GM23338 (cell line): ENCODE measurements at regions not wholly inside any gene's neighbourhood (a gene's known extent, or its start where the extent isn't known, plus 50 kb on each side); places are given as distances from the start of the nearest gene placed in this dataset.

Source experiments
- ATAC-seq: fragments of 200-7000 bp; cut with Tn5 transposase; 3 replicates; pipeline ENCODE4 v1.9.1; 2020
- DNase-seq: peaks from one replicate; pipeline ENCODE4 v3.0.0-alpha.2; 2015; ENCODE audit warnings: low spot score
- H2AFZ ChIP-seq: fragments of 200-600 bp; sonication (generic); 2 replicates; pipeline ENCODE4 v1.8.0; 2016; ENCODE audit warnings: antibody characterized with exemption, mild to moderate bottlenecking, moderate library complexity
- H3F3A ChIP-seq: fragments of 200-600 bp; sonication (generic); replicated peaks from 2 replicates; pipeline ENCODE4 v1.8.0; 2017; ENCODE audit warnings: antibody characterized with exemption, mixed run types, low read depth
- H3K27ac ChIP-seq: fragments of 200-600 bp; sonication (generic); 2 replicates; pipeline ENCODE4 v1.6.1; 2016; ENCODE audit warnings: low read depth
- H3K27me3 ChIP-seq: fragments of 200-600 bp; sonication (generic); 2 replicates; pipeline ENCODE4 v1.8.0; 2016; ENCODE audit warnings: mild to moderate bottlenecking, mixed run types, moderate library complexity; ENCODE audit not compliant: insufficient read depth
- H3K36me3 ChIP-seq: fragments of 200-600 bp; sonication (generic); 2 replicates; pipeline ENCODE4 v1.8.0; 2016; ENCODE audit warnings: mild to moderate bottlenecking; ENCODE audit not compliant: insufficient read depth
- H3K4me1 ChIP-seq: fragments of 200-600 bp; sonication (generic); 2 replicates; pipeline ENCODE4 v1.8.0; 2016; ENCODE audit warnings: mild to moderate bottlenecking, moderate library complexity; ENCODE audit not compliant: insufficient read depth
- H3K4me2 ChIP-seq: fragments of 200-600 bp; sonication (generic); 2 replicates; pipeline ENCODE4 v1.7.1; 2017; ENCODE audit warnings: mixed run types
- H3K4me3 ChIP-seq: fragments of 200-600 bp; sonication (generic); 2 replicates; pipeline ENCODE4 v1.6.1; 2016; ENCODE audit warnings: mixed run types
- H3K79me2 ChIP-seq: fragments of 200-600 bp; sonication (generic); replicated peaks from 2 replicates; pipeline ENCODE4 v1.8.0; 2017; ENCODE audit warnings: mild to moderate bottlenecking; ENCODE audit not compliant: insufficient read depth
- H3K9me2 ChIP-seq: fragments of 200-600 bp; sonication (generic); 2 replicates; pipeline ENCODE4 v1.8.0; 2017; ENCODE audit not compliant: insufficient read depth
- H4K20me1 ChIP-seq: fragments of 200-600 bp; sonication (generic); replicated peaks from 2 replicates; pipeline ENCODE4 v1.8.0; 2017; ENCODE audit warnings: mild to moderate bottlenecking; ENCODE audit not compliant: insufficient read depth
- H3K27ac Mint-ChIP-seq: 2 replicates; pipeline ENCODE4 v1.8.0; 2020; ENCODE audit warnings: inconsistent platforms, mild to moderate bottlenecking, moderate library complexity, mixed read lengths
- H3K27me3 Mint-ChIP-seq: 3 replicates; pipeline ENCODE4 v1.8.0; 2022; ENCODE audit warnings: low read depth, mild to moderate bottlenecking, moderate library complexity, mixed read lengths, inconsistent platforms; ENCODE audit not compliant: insufficient read depth, poor library complexity
- H3K36me3 Mint-ChIP-seq: 3 replicates; pipeline ENCODE4 v1.8.0; 2021; ENCODE audit warnings: low read depth, mild to moderate bottlenecking, inconsistent platforms, moderate library complexity, mixed read lengths
- H3K4me1 Mint-ChIP-seq: 3 replicates; pipeline ENCODE4 v1.8.0; 2020; ENCODE audit warnings: mild to moderate bottlenecking, inconsistent platforms, mixed read lengths
- H3K4me3 Mint-ChIP-seq: 3 replicates; pipeline ENCODE4 v1.8.0; 2021; ENCODE audit warnings: moderate library complexity, mild to moderate bottlenecking, inconsistent platforms, mixed read lengths
- H3K9me3 Mint-ChIP-seq: 3 replicates; pipeline ENCODE4 v1.8.0; 2020; ENCODE audit warnings: moderate library complexity, mild to moderate bottlenecking, inconsistent platforms, mixed read lengths
- CTCF ChIP-seq, 2 experiments: fragments of 200-600 bp in 1 of 2; sonication (generic) in 1 of 2; conservative IDR thresholded peaks; 2 replicates each; pipeline versions ENCODE4 v1.5.1 to v1.6.1; 2016 to 2017; ENCODE audit warnings: antibody characterized with exemption in 2 of 2, low read depth in 2 of 2, mild to moderate bottlenecking in 2 of 2, moderate library complexity in 1 of 2
- EZH2 ChIP-seq: fragments of 200-600 bp; sonication (generic); IDR thresholded peaks from one replicate; pipeline ENCODE4 v1.8.0; 2017; ENCODE audit warnings: antibody characterized with exemption, mild to moderate bottlenecking, low read depth; ENCODE audit not compliant: unreplicated experiment
- EZH2phosphoT487 ChIP-seq: fragments of 200-600 bp; sonication (generic); IDR thresholded peaks from one replicate; pipeline ENCODE4 v1.8.1; 2018; ENCODE audit warnings: antibody characterized with exemption; ENCODE audit not compliant: unreplicated experiment
- NANOG ChIP-seq: IDR thresholded peaks from 2 replicates; pipeline ENCODE4 v1.6.1; 2016; ENCODE audit warnings: antibody characterized with exemption, borderline replicate concordance
- ZNF462 ChIP-seq: fragments of 250-450 bp; sonication (Bioruptor Pico); IDR thresholded peaks from 2 replicates; pipeline ENCODE4 v1.5.0; 2020; ENCODE audit warnings: mild to moderate bottlenecking, moderate library complexity
- TF ChIP-seq, protein P1 (sequence below): IDR thresholded peaks from one replicate; pipeline ENCODE4 v1.6.1; 2018; ENCODE audit warnings: antibody characterized with exemption; ENCODE audit not compliant: unreplicated experiment

- TF ChIP-seq ZNF462 (CRISPR knock-in tag) (no peak), NANOG (no peak), CTCF (conservative IDR thresholded peaks at IDR 0.05; ENCODE audit: low read depth in 2 of 2) (no peak), EZH2phosphoT487 (no peak)
Observed at GRCh38 chr5:67400752-67401151, 204.2 kb upstream of the CD180 start (continued).

DNA sequence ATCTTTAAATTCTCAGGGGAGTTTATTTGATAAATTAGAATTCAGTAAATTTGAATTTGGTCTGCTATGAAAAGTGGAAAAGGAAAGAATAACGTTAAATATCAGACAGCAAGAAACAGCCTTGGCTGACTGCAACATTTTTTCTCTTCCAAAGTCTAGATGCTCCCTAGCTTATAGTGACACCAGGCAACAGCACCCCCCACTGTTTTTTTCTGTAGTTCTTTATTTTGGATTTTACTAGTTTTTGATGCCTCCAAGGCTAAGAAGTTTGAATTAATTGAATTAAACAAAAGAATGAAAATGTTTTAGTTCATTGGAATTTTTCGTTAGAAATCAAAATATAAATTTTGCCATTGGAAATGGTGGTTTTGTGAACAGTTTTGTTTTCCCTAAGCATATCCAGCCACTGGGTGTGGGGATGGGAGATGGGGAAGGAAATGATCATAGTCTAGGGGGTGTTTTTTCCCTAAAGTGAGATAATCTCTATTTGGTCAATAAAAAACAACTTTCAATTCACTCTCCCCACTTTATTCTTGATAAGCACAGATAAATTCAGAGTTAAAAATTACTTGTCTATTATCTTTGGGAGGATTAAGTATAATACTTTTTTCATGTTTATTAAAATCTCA is 199.3 kb upstream of the CD180 start:
- no peaks in the 10 kb centered on the region for H4K20me1 ChIP-seq
- H3K36me3 Mint-ChIP-seq = no peaks in the 10 kb centered on the region
- H3K4me3 ChIP-seq = no peak overlapping the region
- H3K9me3 Mint-ChIP-seq = no peaks in the 10 kb centered on the region
- TF ChIP-seq CTCF (conservative IDR thresholded peaks at IDR 0.05; ENCODE audit: low read depth in 2 of 2) (0 out of 4 replicates have a peak, but pooled peaks of 1 of the 2 experiments have one; percentile 18), EZH2 (no peak)
- TF ChIP-seq, protein P1, sequence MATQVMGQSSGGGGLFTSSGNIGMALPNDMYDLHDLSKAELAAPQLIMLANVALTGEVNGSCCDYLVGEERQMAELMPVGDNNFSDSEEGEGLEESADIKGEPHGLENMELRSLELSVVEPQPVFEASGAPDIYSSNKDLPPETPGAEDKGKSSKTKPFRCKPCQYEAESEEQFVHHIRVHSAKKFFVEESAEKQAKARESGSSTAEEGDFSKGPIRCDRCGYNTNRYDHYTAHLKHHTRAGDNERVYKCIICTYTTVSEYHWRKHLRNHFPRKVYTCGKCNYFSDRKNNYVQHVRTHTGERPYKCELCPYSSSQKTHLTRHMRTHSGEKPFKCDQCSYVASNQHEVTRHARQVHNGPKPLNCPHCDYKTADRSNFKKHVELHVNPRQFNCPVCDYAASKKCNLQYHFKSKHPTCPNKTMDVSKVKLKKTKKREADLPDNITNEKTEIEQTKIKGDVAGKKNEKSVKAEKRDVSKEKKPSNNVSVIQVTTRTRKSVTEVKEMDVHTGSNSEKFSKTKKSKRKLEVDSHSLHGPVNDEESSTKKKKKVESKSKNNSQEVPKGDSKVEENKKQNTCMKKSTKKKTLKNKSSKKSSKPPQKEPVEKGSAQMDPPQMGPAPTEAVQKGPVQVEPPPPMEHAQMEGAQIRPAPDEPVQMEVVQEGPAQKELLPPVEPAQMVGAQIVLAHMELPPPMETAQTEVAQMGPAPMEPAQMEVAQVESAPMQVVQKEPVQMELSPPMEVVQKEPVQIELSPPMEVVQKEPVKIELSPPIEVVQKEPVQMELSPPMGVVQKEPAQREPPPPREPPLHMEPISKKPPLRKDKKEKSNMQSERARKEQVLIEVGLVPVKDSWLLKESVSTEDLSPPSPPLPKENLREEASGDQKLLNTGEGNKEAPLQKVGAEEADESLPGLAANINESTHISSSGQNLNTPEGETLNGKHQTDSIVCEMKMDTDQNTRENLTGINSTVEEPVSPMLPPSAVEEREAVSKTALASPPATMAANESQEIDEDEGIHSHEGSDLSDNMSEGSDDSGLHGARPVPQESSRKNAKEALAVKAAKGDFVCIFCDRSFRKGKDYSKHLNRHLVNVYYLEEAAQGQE = no peak
- H3K79me2 ChIP-seq = no peaks in the 10 kb centered on the region
- H3K4me2 ChIP-seq = 0 out of 2 replicates have a peak overlapping the region, but pooled peaks have one; percentile 57
- peaks cover 32% of the 10 kb centered on the region; the same call in 2 of the 3 replicates for H3K4me1 Mint-ChIP-seq
- no peaks in the 10 kb centered on the region for H3F3A ChIP-seq
- H3K4me3 Mint-ChIP-seq = no peak overlapping the region
- H3K4me1 ChIP-seq = peaks cover 33% of the 10 kb centered on the region; the same call in 1 of the 2 replicates
- H2AFZ ChIP-seq = no peak overlapping the region
- DNase-seq (peak; percentile 27), ATAC-seq (no peak; the same call in 2 of the 3 replicates)
- H3K27me3 ChIP-seq = peaks cover 5% of the 10 kb centered on the region; the same call in 1 of the 2 replicates
- no peak overlapping the region for H3K27ac ChIP-seq
- peaks cover 2% of the 10 kb centered on the region for H3K27me3 Mint-ChIP-seq
- H3K36me3 ChIP-seq = no peaks in the 10 kb centered on the region
- H3K9me2 ChIP-seq = no peaks in the 10 kb centered on the region
- H3K27ac Mint-ChIP-seq = no peak overlapping the region
